Testis (tissue), 2 donors: ENCODE measurements at regions not wholly inside any gene's neighbourhood (a gene's known extent, or its start where the extent isn't known, plus 50 kb on each side); places are given as distances from the start of the nearest gene placed in this dataset.

ENCODE experiments used
- CTCF ChIP-seq, 3 experiments: fragments of 450-650 bp in 2 of 3; fragments of 200-600 bp in 1 of 3; sonication (generic) in 1 of 3; IDR thresholded peaks; one replicate each; pipeline ENCODE4 v1.5.1; 2016 to 2019; ENCODE audit warnings: antibody characterized with exemption in 3 of 3, mild to moderate bottlenecking in 2 of 3, moderate library complexity in 1 of 3
- POLR2A ChIP-seq: fragments of 450-650 bp; IDR thresholded peaks from one replicate; pipeline ENCODE4 v1.6.1; 2017; ENCODE audit warnings: antibody characterized with exemption, mild to moderate bottlenecking, moderate library complexity

- TF ChIP-seq CTCF (IDR thresholded peaks at IDR 0.05) (no peak), POLR2A (no peak)
These were observed 60.5 kb upstream of the TSPAN7 start for GRCh38 chrX:38500866-38501265.
